HEK293 (cell line): ENCODE measurements at regions not wholly inside any gene's neighbourhood (a gene's known extent, or its start where the extent isn't known, plus 50 kb on each side); places are given as distances from the start of the nearest gene placed in this dataset.

Experiments
- CTCF ChIA-PET: fragments of 350-600 bp; formaldehyde crosslinking; extraction: SDS; loops from one replicate; lab custom pipeline; 2021; ENCODE audit warnings: antibody characterized with exemption; lab: Yijun Ruan, JAX
- POLR2A ChIA-PET: fragments of 300-600 bp; formaldehyde crosslinking; extraction: SDS; loops from one replicate; lab custom pipeline; 2020; ENCODE audit warnings: antibody characterized with exemption, inconsistent platforms; lab: Yijun Ruan, JAX
- H3K27ac ChIP-seq: fragments of 200-500 bp; sonication (Bioruptor generic); 2 replicates; pipeline ENCODE4 v1.5.1; 2014; ENCODE audit warnings: low read depth, low read length, control low read depth, inconsistent platforms; ENCODE audit errors: extremely low read depth
- H3K36me3 ChIP-seq, 2 experiments: fragments of 200-500 bp in 1 of 2; sonication (Bioruptor generic) in 1 of 2; 1 replicate in 1 of 2; 2 replicates in 1 of 2; pipeline ENCODE4 v1.5.1; 2014 to 2017; ENCODE audit warnings: inconsistent platforms in 2 of 2, low read length in 2 of 2; ENCODE audit not compliant: control insufficient read depth in 2 of 2, insufficient read depth in 1 of 2
- H3K4me1 ChIP-seq: fragments of 200-500 bp; sonication (Bioruptor generic); 2 replicates; pipeline ENCODE4 v1.5.1; 2014; ENCODE audit warnings: mild to moderate bottlenecking, low read length, inconsistent platforms; ENCODE audit not compliant: control insufficient read depth, insufficient read depth
- H3K4me3 ChIP-seq: 2 replicates; pipeline ENCODE4 v1.5.1; 2011; ENCODE audit warnings: low read depth, mild to moderate bottlenecking, control low read depth, low read length, moderate library complexity
- H3K9me3 ChIP-seq: fragments of 200-500 bp; sonication (Bioruptor generic); 2 replicates; pipeline ENCODE4 v1.5.1; 2014; ENCODE audit warnings: low read depth, low read length, inconsistent platforms; ENCODE audit not compliant: control insufficient read depth, insufficient read depth
- ATF2 ChIP-seq: fragments of 450-650 bp; formaldehyde crosslinking; IDR thresholded peaks from 2 replicates; pipeline ENCODE4 v1.5.1; 2016; ENCODE audit warnings: missing biosample characterization, missing genetic modification characterization, low read depth
- BCL11A ChIP-seq: fragments of 450-650 bp; formaldehyde crosslinking; IDR thresholded peaks from 2 replicates; pipeline ENCODE4 v1.5.1; 2016; ENCODE audit warnings: low read depth, missing biosample characterization, missing genetic modification characterization
- HOXD13 ChIP-seq: sonication (generic); formaldehyde crosslinking; IDR thresholded peaks from 2 replicates; pipeline ENCODE4 v1.8.0; 2022; ENCODE audit warnings: missing genetic modification reagents, borderline replicate concordance
- KLF17 ChIP-seq: fragments of 450-650 bp; formaldehyde crosslinking; IDR thresholded peaks from 2 replicates; pipeline ENCODE4 v1.5.1; 2016; ENCODE audit warnings: missing biosample characterization, missing genetic modification characterization
- KLF8 ChIP-seq: fragments of 450-650 bp; formaldehyde crosslinking; IDR thresholded peaks from 2 replicates; pipeline ENCODE4 v1.5.1; 2016; ENCODE audit warnings: missing biosample characterization, missing genetic modification characterization
- PRDM1 ChIP-seq: fragments of 450-650 bp; formaldehyde crosslinking; IDR thresholded peaks from 2 replicates; pipeline ENCODE4; 2016; ENCODE audit warnings: missing biosample characterization, missing genetic modification characterization
- PRDM4 ChIP-seq: fragments of 450-650 bp; formaldehyde crosslinking; IDR thresholded peaks from 2 replicates; pipeline ENCODE4 v1.5.1; 2017; ENCODE audit warnings: missing biosample characterization, missing genetic modification characterization
- ZBTB1 ChIP-seq: fragments of 450-650 bp; formaldehyde crosslinking; IDR thresholded peaks from 2 replicates; pipeline ENCODE4 v1.5.1; 2016; ENCODE audit warnings: missing biosample characterization, missing genetic modification characterization
- ZFP37 ChIP-seq: fragments of 450-650 bp; formaldehyde crosslinking; IDR thresholded peaks from 2 replicates; pipeline ENCODE4 v1.5.1; 2016; ENCODE audit warnings: missing biosample characterization, missing genetic modification characterization
- ZNF114 ChIP-seq: fragments of 450-650 bp; formaldehyde crosslinking; IDR thresholded peaks from 2 replicates; pipeline ENCODE4 v1.5.0; 2017; ENCODE audit warnings: missing biosample characterization, missing genetic modification characterization
- ZNF148 ChIP-seq: fragments of 450-650 bp; formaldehyde crosslinking; IDR thresholded peaks from 2 replicates; pipeline ENCODE4 v1.5.0; 2017; ENCODE audit warnings: missing biosample characterization, missing genetic modification characterization, borderline replicate concordance
- ZNF16 ChIP-seq: fragments of 450-650 bp; formaldehyde crosslinking; IDR thresholded peaks from 2 replicates; pipeline ENCODE4 v1.5.1; 2016; ENCODE audit warnings: low read depth, missing biosample characterization, missing genetic modification characterization
- ZNF169 ChIP-seq: fragments of 450-650 bp; formaldehyde crosslinking; IDR thresholded peaks from 2 replicates; pipeline ENCODE4 v1.5.1; 2016; ENCODE audit warnings: missing biosample characterization, missing genetic modification characterization
- ZNF449 ChIP-seq: fragments of 450-650 bp; formaldehyde crosslinking; IDR thresholded peaks from 2 replicates; pipeline ENCODE4 v1.5.1; 2017; ENCODE audit warnings: missing biosample characterization, mild to moderate bottlenecking, missing genetic modification characterization, moderate library complexity
- ZNF510 ChIP-seq: fragments of 450-650 bp; formaldehyde crosslinking; IDR thresholded peaks from 2 replicates; pipeline ENCODE4 v1.5.1; 2018; ENCODE audit warnings: mild to moderate bottlenecking, missing genetic modification characterization, missing biosample characterization; ENCODE audit not compliant: insufficient replicate concordance
- ZNF623 ChIP-seq: fragments of 450-650 bp; formaldehyde crosslinking; IDR thresholded peaks from 2 replicates; pipeline ENCODE4 v1.5.1; 2016; ENCODE audit warnings: missing biosample characterization, missing genetic modification characterization
- ZNF624 ChIP-seq: fragments of 450-650 bp; formaldehyde crosslinking; IDR thresholded peaks from 2 replicates; pipeline ENCODE4 v1.5.1; 2017; ENCODE audit warnings: missing biosample characterization, missing genetic modification characterization
- ZNF677 ChIP-seq: fragments of 450-650 bp; IDR thresholded peaks from 2 replicates; pipeline ENCODE4 v1.5.0; 2018; ENCODE audit warnings: missing biosample characterization, mild to moderate bottlenecking, missing genetic modification characterization, moderate library complexity
- ZNF704 ChIP-seq: fragments of 450-650 bp; formaldehyde crosslinking; IDR thresholded peaks from 2 replicates; pipeline ENCODE4 v1.5.1; 2016; ENCODE audit warnings: missing biosample characterization, missing genetic modification characterization
- ZNF837 ChIP-seq: fragments of 450-650 bp; formaldehyde crosslinking; IDR thresholded peaks from 2 replicates; pipeline ENCODE4 v1.5.1; 2016; ENCODE audit warnings: missing biosample characterization, missing genetic modification characterization
- ZNF843 ChIP-seq: fragments of 450-650 bp; formaldehyde crosslinking; IDR thresholded peaks from 2 replicates; pipeline ENCODE4 v1.5.1; 2016; ENCODE audit warnings: missing biosample characterization, missing genetic modification characterization

GRCh38 chr1:29557066-29557465, 320.7 kb downstream of the PTPRU start (continued):
- TF ChIP-seq ZNF623 (tag by site-specific recombination) (no peak), KLF17 (no peak), ZNF114 (tag by site-specific recombination) (no peak), PRDM4 (tag by site-specific recombination) (no peak), ZFP37 (no peak)
- TF ChIP-seq, all 188 proteins: peak for 0

GRCh38 chr1:29556657-29557056, 320.3 kb downstream of the PTPRU start:
- TF ChIP-seq ZNF16 (tag by site-specific recombination) (no peak), ATF2 (tag by site-specific recombination) (no peak), ZNF169 (tag by site-specific recombination) (no peak), BCL11A (tag by site-specific recombination) (no peak), ZFP37 (no peak), PRDM1 (tag by site-specific recombination) (no peak)
- CTCF ChIA-PET, result no interaction called here
- H3K4me1 ChIP-seq, result no peaks in the 10 kb centered on the region

GRCh38 chr1:29555043-29555620, 318.8 kb downstream of the PTPRU start:
- CTCF ChIA-PET, result no interaction called here
- no peaks in the 10 kb centered on the region for H3K9me3 ChIP-seq
- H3K4me1 ChIP-seq, result no peaks in the 10 kb centered on the region
- no peaks in the 10 kb centered on the region for H3K36me3 ChIP-seq
- no peak overlapping the region for H3K27ac ChIP-seq
- H3K4me3 ChIP-seq, result no peak overlapping the region
- POLR2A ChIA-PET, result no interaction called here
- no peak for TF ChIP-seq ZNF843 (tag by site-specific recombination)
- no peak for TF ChIP-seq ZNF510
- no peak for TF ChIP-seq ZNF148 (tag by site-specific recombination)
- no peak for TF ChIP-seq ZNF449 (tag by site-specific recombination)
- no peak for TF ChIP-seq ZNF624 (tag by site-specific recombination)
- no peak for TF ChIP-seq KLF17
- no peak for TF ChIP-seq HOXD13 (CRISPR knock-in tag)
- no peak for TF ChIP-seq ZNF114 (tag by site-specific recombination)
- TF ChIP-seq ZNF704 (tag by site-specific recombination), result no peak
- TF ChIP-seq ZBTB1 (tag by site-specific recombination), result no peak
- no peak for TF ChIP-seq ZNF677 (tag by site-specific recombination)
- no peak for TF ChIP-seq ZNF837
- no peak for TF ChIP-seq KLF8 (tag by site-specific recombination)

More at GRCh38 chr1:29556657-29557056, 320.3 kb downstream of the PTPRU start:
- Histone ChIP-seq H3K27ac (no peak overlapping the region), H3K4me3 (no peak overlapping the region), H3K9me3 (no peaks in the 10 kb centered on the region), H3K36me3 (no peaks in the 10 kb centered on the region)
- POLR2A ChIA-PET, result no interaction called here
